Vagina (tissue), 2 donors: ENCODE measurements at regions not wholly inside any gene's neighbourhood (a gene's known extent, or its start where the extent isn't known, plus 50 kb on each side); places are given as distances from the start of the nearest gene placed in this dataset.
"Not testable (repeated sequence)": the region's sequence is repeated elsewhere in the genome, so short reads cannot be mapped to it uniquely, and the experiment has no call there.

ENCODE experiments used
- POLR2A ChIP-seq, 2 donors: fragments of 450-650 bp; IDR thresholded peaks; one replicate each; pipeline ENCODE4 v1.6.1; 2017; ENCODE audit warnings: antibody characterized with exemption in 2 of 2, mild to moderate bottlenecking in 2 of 2, moderate library complexity in 2 of 2
- TF ChIP-seq, protein P1 (sequence below), 3 experiments: fragments of 450-650 bp in 2 of 3; fragments of 200-600 bp in 1 of 3; sonication (generic) in 1 of 3; IDR thresholded peaks; one replicate each; pipeline ENCODE4 v1.5.1; 2017 to 2019; ENCODE audit warnings: antibody characterized with exemption in 3 of 3, mild to moderate bottlenecking in 2 of 3, moderate library complexity in 2 of 3

DNA sequence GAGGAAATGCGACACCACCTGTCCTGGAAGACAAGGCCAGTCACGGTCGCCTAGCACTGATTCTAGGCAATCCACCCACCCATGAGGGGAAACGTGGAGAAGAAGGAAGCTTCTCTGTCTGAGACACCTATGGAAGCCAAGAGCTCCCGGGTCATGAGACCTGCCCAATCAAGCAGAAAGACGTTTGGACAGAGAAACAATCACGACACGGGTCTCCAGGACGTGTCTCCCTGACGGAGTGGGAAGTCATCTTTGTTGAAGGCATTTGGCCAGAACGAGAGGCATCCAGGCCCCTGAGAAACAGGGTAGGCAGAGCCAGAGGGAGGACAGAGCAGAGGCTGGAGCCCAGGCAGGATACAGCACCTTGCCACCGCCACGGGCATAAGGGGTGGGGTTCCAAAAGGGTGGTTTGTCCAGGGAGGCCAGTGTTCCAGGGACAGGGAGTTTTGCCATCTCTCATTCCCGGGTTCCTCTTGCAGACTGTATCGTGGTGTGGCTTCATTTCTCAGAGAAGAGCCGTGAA is 482.9 kb downstream of the SPATA31A7 start:
- TF ChIP-seq, protein P1, sequence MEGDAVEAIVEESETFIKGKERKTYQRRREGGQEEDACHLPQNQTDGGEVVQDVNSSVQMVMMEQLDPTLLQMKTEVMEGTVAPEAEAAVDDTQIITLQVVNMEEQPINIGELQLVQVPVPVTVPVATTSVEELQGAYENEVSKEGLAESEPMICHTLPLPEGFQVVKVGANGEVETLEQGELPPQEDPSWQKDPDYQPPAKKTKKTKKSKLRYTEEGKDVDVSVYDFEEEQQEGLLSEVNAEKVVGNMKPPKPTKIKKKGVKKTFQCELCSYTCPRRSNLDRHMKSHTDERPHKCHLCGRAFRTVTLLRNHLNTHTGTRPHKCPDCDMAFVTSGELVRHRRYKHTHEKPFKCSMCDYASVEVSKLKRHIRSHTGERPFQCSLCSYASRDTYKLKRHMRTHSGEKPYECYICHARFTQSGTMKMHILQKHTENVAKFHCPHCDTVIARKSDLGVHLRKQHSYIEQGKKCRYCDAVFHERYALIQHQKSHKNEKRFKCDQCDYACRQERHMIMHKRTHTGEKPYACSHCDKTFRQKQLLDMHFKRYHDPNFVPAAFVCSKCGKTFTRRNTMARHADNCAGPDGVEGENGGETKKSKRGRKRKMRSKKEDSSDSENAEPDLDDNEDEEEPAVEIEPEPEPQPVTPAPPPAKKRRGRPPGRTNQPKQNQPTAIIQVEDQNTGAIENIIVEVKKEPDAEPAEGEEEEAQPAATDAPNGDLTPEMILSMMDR (IDR thresholded peaks at IDR 0.05), result not testable (repeated sequence)
- not testable (repeated sequence) for TF ChIP-seq POLR2A (IDR thresholded peaks at IDR 0.05)
